Nucleus accumbens (tissue), 56 donors: ENCODE measurements at regions not wholly inside any gene's neighbourhood (a gene's known extent, or its start where the extent isn't known, plus 50 kb on each side); places are given as distances from the start of the nearest gene placed in this dataset.

Source experiments
- DNase-seq, 56 donors: peaks; one replicate each; lab custom pipeline; 2025; lab: John Stamatoyannopoulos, UW

DNA sequence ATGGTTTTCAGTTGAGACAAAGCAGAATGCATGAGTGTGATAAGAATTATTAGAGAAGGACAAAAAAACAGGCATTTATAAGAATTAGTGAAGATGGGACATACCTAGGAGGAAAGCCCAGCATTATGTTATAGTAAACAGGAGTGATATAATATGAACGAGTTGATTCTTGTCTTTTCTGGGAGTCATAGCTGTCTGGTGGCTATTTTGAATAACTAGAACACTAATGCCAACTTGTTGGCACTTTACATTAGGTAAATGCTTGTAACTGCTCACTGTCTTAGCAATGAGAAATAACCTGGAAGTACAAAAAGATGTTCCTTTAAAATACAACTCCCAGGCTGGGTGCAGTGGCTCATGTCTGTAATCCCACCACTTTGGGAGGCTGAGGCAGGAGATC is 540.8 kb upstream of the SPHKAP start:
- DNase-seq = no peak

DNA sequence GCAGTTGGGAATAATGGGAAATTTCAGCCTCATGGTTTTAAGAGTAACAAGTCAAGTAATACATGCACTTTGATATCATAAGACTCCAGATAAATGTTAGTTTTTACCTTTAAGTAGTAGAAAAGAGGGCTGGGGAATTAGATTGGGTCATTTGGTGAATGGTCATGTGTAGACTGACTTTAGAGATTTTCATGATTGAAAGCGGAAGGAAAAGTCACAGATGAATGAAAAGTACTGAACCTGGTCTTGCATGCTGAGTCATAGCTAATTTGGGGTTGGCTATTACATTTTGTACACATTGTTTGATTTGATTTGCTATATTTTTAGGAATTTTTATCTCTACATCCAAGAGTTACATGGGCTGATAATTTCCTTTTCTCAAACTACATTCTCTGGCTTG is 539.4 kb upstream of the SPHKAP start:
- DNase-seq = no peak

DNA sequence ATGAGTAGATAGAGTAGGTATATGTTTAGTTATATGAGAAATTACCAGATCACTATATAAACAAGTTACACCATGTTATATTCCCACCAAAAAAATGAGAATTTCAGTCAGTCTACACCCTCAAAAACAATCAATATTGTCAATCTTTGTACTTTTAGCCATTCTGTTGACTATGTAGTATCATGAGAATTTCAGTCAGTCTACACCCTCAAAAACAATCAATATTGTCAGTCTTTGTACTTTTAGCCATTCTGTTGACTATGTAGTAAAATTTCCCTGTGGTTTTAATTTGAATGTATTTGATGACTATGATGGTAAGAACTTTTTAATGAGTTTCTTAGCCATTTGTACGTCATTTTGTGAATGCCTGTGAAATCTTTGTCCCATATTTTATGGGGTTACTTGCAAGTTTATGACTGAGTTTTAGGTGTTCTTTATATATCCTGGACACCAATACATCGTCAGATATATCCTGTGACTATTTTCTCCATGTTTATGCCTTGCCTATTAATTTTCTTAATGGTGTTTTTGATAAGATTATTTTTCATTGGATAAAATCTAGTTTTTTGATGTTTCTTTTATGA is 528.4 kb upstream of the SPHKAP start:
- no peak for DNase-seq

DNA sequence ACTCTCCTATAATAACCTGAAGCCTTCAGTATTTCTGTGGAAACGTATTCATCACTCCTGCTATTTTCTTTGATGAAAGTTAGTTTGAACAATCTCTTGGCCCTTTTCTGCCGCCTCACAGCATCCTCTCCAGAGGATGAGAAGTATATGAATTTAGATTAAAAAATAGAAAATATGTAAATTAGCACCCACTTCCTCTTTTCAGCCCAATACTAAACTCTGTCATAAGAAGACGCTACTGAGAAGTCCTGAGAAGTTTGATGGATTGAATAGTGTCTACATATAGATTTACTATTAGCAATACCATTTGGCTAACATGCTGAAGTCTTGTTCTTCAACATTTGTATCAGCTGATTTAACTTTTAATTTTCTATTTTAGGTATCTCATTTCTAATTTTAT is 526.4 kb upstream of the SPHKAP start:
- DNase-seq = no peak

DNA sequence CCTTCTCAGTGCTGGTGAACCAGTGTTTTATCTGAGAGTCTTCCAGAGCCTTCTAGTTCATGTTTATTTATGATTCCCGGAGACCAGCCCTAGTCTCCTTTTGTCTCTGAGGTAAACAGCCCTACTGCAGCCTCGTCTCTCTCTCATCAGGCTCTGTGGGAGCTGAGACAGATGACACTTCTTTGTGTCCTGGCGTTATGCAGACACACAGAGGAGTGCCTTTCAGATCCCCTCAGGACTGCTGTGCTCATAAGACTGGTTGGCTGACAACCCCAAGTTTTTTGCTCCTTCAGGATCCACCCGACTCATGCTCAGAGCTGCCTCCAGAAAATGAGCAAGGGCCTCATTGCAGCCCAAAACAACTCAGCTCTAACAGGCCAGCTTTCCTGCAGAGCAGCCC is 523.8 kb upstream of the SPHKAP start:
- DNase-seq = no peak

DNA sequence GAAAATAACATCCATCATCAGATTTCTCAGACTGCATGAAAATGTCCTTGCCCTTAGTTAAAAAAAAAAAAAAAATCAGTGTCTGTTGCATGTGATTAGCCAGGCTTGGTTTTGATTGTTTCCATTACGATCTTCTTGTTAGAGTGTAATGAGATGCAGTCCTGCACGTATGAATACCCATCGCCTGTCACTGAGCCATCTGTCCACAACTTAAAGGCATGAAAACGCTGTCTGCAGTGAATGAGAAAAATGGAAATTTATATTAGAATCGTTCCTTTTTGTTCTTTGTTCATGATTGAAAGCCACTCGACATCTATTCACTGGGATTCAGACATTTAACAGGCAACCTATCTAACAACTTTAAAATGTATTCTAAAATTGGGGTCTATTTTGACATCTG is 521.7 kb upstream of the SPHKAP start:
- no peak for DNase-seq

DNA sequence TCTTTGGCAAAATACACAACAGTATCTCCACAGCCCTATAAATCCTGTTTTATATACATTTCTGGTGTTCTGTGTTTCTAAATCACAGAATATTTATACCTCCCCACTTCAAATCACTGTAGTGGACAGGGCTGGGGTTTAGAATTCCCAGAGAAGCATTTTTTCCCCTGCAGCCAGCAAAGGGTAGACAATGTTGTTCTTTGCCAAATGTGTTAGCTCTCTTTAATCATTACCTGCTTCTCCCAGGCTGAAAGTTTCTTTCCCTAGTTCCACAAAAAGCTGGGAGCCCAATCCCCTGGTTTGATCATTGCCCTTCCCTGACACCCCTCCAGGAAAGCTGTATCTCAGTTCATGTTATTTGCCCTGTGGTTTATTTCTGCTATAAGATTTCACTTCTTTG is 520.0 kb upstream of the SPHKAP start:
- no peak for DNase-seq

DNA sequence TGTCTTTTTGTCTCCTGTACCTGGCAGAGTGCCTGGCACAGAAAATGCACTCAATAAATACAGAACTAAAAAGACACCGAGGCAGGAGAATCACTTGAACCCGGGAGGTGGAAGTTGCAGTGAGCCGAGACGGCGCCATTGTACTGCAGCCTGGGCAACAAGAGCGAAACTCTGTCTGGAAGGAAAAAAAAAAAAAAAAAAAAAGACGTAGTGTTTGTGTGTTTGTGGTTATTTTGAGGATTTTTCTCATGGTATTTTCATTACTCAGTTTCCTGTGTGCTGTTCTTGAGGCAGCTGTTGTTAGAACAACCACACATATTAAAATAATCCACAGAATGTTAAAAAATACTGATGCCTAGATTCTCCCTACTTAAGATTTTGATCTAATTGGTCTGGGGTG is 519.2 kb upstream of the SPHKAP start:
- no peak for DNase-seq

DNA sequence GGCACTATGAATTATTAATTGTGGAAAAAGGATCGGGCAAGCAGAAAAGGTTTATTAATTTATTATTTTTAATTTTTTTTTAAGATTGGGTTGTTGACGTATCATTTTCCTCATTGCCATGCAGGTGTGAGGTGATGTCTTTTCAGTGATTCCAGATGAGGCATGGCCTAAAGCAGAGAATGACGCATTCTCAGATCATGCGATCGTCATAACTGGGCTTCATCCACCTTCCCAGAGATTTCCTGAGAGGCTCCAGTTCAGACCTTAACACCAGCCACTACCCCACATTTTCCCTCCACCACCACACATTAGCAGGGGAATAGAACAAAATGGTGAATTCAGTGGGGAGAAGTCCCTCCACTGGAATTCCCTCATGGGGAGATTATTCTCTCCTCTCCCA is 518.4 kb upstream of the SPHKAP start:
- no peak for DNase-seq

DNA sequence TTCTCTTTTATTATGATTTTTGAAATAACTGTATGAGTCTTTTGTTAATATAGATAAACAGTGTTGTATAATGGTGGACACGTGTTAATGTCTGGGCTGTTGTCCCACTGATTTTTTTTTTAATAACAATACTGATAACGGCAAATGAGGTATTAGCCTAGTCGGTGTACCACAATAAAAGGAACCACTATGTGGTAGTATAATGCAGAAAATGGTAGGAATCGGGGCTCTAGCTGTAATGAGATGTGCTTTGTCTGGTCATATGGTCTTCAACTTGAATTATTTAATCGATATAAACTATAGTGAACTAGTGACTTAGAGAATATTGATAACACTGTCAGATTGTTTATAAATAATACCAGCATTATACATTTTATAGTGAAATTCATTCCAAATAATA is 517.9 kb upstream of the SPHKAP start:
- DNase-seq = no peak

DNA sequence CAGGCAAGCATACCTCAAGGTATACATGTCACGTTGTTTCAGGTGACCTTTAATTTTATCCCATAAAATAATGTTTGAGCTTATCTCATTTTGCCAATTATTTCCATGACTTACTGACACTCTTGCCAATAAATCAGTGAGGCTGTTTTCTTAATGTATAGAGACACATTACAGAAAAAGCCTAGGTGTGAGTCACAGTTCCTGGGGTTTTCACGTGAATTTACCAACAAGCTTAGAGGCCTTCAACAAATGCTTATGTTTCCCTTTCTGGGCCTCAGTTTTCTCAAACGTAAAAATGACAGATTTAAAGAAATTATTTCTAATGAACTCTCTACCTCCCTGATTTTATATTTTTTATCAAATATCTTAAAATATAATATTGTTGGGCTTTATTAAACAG is 517.5 kb upstream of the SPHKAP start:
- no peak for DNase-seq

DNA sequence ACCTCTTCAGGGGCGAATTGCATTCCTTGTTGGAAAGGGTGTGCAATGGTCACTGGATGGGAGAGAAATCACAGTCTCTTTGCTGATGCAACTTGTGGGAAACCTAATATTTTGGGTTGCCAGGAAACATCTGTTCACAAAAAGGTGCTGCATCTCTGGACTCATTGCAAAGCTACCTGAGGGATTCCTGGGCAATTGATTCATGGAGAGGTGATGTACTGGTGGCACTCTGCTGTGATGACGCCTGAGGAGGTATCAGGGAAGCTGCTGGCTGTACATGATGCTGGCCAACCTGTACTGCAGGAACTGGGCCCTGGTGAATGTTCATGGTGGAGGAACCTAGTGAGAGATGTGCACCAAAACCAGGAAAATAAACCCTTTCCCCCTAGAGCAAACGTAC is 516.0 kb upstream of the SPHKAP start:
- DNase-seq = no peak

DNA sequence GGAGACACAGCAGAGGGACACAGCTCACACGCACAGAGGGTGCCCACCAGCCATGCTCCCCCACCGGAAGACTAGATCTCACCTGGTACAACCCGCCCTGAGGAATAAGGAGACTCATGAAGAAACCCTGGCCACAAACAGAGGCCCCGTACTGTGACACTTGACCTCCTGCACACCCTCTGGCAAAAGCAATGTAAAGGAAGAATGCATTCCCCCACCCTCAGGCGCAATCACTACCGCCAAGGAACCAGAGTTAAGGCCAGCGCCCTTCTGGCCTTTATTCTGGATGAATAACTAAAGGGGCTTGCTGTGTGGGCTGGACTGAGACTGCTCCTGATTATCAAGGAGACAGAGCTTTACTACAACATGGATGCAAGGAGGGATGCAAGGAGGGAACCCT is 509.2 kb upstream of the SPHKAP start:
- no peak for DNase-seq

DNA sequence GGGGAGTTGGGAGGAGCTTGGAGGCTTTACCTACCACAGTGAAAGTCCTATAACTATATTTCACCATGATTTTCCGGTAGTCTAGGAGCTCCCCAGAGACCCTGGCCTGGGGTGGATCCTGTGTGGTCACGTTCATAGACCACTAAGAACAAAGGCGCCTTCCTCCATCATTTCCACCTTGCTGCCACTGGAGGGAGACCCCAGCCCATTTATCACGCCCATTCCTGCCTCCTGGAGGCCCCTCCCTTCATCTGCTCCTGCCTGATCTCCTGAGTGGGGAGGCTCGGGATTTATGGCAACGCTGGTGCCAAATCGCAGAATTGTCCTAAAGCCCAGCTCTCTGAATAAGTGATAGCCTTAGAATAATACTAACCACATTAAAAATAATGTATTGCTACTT is 507.6 kb upstream of the SPHKAP start:
- DNase-seq = peak in 1 of 56 donors; percentile 4

DNA sequence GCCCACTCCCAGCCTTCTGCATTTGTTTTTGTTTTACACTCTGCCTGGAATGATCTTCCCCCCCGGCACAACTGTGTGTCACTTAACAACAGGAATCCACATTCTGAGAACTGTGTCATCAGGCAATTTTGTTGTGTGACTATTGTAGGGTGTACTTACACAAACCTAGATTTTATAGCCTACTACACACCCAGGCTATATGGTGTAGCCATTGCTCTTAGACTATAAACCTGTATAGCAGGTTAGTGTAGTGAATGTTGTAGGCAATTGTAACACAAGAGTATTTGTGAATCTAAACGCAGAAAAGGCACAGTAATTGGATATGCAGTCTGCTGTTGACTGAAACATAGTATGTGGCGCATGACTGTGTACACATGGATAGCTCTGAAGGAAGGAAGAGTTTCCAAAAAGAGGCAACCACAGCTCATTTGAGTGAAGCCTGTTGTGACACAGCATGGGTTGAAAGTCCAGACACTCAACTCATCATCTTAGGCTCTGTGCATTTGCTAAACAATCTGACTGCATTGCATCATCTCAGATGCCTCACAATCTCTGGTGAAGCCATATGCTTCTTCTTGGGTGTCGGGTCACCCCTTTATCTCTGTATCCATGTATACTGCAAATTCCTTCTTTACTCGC is 506.6 kb upstream of the SPHKAP start:
- no peak for DNase-seq

DNA sequence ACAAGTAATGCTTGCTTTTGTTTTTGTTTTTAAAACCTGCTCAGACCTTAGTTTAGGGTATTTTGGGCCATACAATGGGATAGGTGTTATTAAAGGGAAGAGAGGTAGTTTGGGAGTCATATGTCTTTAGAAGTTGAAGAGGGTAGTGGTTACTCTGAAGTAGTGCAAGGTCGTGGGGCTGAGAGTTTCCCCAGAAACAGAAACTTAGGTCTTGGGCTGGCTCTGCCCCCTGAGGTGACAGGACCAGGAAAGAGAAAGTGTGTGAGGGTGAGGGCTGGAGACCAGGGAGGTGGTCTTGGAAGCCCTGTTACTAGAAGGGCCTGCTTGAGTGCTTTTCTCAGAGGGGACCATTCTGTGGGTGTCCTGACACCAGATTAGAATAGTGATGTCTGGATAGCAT is 500.5 kb upstream of the SPHKAP start:
- DNase-seq = no peak

DNA sequence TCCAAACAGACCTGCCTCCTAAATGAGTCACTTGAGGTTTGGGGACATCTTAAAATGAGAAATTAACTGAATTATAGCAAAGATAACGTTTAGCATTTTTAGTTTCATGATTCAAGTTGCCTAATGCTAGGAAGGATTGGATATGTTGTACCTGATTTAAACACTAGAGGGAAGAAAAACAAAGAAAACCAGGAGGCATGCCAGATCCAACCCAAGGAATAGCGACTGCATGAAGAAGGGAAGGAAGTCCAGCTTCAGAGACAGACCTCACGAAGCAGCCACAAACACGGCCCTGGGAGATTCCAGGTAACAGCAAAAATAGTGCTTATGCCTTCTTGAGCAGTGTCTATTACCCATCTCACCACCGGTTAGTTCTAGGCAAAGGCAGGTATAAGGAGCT is 499.9 kb upstream of the SPHKAP start:
- DNase-seq = no peak

DNA sequence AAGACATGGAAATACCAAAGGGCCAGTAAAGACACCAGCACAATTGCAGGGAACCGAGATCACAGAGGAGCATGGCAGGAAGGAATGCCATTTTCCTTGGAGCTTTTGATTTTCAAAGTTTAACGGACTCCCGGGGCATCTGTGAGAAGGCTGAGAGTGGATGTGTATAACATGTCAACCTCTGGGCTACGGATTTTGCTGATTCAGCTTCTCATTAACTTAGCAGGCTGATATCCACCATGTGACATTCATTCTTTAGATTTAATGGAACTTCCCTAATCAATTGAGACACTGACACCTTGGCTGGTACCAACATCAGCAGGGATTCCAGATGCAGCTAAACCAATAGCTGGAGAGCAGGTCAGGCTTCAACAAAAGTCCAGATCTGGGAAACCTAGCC is 496.6 kb upstream of the SPHKAP start:
- DNase-seq = no peak

DNA sequence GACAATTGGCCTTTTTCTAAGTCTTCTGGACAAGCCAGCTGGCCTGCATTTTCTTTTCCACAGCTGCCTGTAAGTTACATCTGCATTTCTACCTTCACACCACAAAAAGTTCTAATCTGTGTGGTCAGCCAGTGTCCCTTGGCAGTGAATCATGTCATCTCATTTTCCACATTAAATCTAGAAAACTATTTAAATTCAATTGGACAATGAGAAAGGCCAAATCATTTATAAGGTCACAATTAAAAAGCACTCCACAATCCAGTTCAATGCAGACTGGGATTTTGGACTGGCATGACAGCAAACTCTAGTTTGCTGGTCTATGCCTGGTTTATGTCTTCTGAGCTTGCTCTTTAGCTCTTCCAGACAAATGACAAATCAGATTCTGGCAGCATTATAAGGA is 494.2 kb upstream of the SPHKAP start:
- DNase-seq = no peak

DNA sequence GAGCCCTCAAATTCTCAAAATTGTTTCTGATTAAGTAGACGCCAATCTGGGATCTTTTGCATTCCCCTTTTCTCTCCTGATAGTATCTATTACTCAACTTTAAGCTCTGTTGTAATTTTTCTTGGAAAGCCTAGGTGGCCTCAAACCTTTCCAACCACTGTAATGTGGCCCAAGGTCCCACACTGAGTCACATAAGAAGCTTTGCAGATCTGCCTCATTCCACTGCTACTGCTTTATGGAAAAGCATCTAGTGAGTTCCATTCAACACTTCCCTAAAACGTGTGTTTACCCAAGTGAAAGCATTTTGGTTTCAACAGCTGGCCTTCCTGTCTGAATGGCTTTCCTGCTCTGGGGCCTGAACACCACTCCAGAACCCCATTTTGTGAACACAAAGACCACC is 493.6 kb upstream of the SPHKAP start:
- DNase-seq = no peak

DNA sequence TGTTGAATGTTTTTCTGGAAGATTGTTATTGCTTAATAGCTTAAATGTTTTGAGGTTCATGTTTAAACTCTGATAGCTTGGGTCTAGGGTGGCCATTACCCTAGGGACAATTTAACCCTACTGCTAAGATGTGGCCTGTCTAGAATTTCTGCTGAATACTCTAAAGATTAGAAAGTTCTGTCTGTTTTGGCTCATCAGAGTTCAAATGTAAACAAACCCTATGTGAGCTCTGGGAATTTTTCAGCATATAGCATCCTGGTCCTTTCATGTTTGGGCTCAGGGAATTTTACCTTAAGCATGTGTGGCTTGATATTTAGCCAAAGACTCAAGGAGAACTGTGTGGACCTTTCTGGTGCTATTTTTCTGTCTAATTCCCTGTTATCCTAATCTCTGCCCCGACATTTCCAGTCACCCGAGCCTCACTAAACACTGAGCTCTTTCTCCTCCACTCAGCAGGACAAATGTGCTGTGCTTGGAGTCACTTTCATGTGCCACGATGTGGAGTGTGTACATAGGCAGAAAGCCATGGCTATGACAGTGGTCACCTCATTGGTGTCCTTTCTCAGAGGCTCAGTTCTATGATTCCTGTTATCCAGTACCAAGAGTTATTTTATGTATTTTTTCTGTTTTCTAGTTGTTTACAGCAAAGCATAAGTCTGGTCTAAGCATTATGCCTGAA is 492.5 kb upstream of the SPHKAP start:
- DNase-seq = no peak

DNA sequence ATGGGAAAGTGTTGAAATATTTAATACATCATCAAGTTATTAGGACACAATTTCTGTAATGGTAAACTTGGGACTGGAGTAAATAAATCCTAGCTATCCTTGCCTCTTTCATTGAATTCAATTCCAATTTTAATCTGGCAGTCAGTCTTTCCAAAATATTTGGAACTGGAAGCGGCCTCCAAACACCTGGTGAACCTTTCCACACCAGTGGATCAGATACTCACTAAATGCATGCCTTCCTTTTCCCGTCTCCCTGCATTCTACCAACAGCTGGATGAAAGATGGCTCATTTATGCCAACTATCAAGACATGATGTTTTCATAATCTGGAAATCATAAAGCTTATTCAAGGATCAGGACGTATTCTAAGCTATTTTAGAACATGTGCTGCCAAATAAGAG is 488.2 kb upstream of the SPHKAP start:
- no peak for DNase-seq

DNA sequence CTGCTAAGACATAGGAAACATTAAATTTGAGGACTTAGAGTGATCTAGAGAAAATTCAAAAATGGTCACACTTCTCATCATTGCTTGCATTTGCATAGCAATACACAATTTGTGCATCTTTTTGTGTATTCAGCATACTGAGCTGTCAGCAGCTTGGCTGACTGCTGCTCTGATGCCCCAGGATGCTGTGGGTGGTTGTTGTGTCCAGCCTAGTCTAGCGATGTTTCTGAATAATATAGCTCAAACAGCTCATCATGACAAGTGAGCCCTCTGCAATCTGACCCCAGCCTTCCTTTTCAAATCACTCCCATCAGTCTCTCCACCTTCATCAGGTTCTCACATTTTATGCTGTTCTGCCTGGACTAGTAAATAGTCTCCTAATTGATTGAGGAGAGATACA is 483.7 kb upstream of the SPHKAP start:
- no peak for DNase-seq
